ENCODE measurements at regions not wholly inside any gene's neighbourhood (a gene's known extent, or its start where the extent isn't known, plus 50 kb on each side); places are given as distances from the start of the nearest gene placed in this dataset.
"Not testable (repeated sequence)": the region's sequence is repeated elsewhere in the genome, so short reads cannot be mapped to it uniquely, and the experiment has no call there.

DNA sequence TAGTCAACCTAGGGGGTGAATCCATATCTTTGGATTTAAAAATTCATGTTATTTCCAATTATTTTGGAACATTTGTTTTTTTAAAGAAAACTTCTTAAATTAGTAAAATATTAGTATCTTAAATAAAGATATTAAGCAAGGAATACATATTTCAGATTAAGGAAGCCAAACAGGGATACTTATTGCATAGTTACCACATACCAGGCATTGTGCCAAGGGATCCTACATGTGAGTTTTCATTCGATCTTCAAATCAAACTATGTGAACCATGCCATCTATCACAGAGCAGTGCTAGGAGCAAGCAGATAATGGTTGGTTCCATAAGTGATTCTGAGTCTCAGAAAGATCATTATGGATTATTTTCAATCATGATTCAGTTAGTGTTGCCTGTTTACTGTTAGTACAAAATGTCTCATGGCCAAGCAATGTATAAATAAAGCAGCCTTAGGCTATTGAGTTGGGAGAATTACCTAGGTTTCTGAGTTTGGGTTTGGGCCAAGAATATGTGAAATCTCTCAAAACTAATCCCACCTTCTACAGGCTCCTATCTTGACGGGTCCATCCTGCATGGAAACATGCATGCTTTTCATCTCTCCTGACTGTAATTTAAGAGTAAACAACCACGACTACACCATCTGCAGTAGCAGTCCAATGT, 176.7 kb downstream of the NPFFR2 start:
- no peaks in the 10 kb centered on the region for H3K79me2 ChIP-seq (ENCODE audit: insufficient read depth, low read depth, low read length)
- H3K36me3 ChIP-seq (ENCODE audit: insufficient read depth, low read length): no peaks in the 10 kb centered on the region
- POLR2A ChIA-PET: interaction anchor here (0.7 kb wide), 1 partner anchor 40 kb away, joined by 3 read pairs; no protein-coding TSS in a partner anchor
- H3K4me2 ChIP-seq (ENCODE audit: low read length): no peak overlapping the region
- H3K4me1 ChIP-seq (ENCODE audit: insufficient read depth, low read length, poor library complexity, severe bottlenecking): no peaks in the 10 kb centered on the region
- H3K4me3 ChIP-seq (ENCODE audit: low read depth, low read length, poor library complexity, severe bottlenecking): no peak overlapping the region
- no peak for DNase-seq (ENCODE audit: low spot score)
- no peaks in the 10 kb centered on the region for H4K20me1 ChIP-seq (ENCODE audit: insufficient read depth, low read length)
- no peak overlapping the region for H2AFZ ChIP-seq (ENCODE audit: low read length)
- intact Hi-C loops (cut with micrococcal nuclease; ENCODE audit: unreplicated experiment): no loop called here
- TF ChIP-seq, protein P1, sequence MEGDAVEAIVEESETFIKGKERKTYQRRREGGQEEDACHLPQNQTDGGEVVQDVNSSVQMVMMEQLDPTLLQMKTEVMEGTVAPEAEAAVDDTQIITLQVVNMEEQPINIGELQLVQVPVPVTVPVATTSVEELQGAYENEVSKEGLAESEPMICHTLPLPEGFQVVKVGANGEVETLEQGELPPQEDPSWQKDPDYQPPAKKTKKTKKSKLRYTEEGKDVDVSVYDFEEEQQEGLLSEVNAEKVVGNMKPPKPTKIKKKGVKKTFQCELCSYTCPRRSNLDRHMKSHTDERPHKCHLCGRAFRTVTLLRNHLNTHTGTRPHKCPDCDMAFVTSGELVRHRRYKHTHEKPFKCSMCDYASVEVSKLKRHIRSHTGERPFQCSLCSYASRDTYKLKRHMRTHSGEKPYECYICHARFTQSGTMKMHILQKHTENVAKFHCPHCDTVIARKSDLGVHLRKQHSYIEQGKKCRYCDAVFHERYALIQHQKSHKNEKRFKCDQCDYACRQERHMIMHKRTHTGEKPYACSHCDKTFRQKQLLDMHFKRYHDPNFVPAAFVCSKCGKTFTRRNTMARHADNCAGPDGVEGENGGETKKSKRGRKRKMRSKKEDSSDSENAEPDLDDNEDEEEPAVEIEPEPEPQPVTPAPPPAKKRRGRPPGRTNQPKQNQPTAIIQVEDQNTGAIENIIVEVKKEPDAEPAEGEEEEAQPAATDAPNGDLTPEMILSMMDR (conservative IDR thresholded peaks at IDR 0.05; ENCODE audit: low read length): no peak
- TF ChIP-seq EZH2phosphoT487 (IDR thresholded peaks at IDR 0.05; ENCODE audit: borderline replicate concordance, low read depth, low read length): no peak
- no peak overlapping the region for H3K27ac ChIP-seq (ENCODE audit: low read depth, low read length, poor library complexity, severe bottlenecking)
- BruUV-seq (replicated peaks): no TSS peak
- CTCF ChIA-PET (ENCODE audit: unreplicated experiment): no interaction called here
- no peaks in the 10 kb centered on the region for H3K9me2 ChIP-seq (ENCODE audit: insufficient read depth, low read length)
- H3K9me3 ChIP-seq (ENCODE audit: low read length): no peaks in the 10 kb centered on the region

DNA sequence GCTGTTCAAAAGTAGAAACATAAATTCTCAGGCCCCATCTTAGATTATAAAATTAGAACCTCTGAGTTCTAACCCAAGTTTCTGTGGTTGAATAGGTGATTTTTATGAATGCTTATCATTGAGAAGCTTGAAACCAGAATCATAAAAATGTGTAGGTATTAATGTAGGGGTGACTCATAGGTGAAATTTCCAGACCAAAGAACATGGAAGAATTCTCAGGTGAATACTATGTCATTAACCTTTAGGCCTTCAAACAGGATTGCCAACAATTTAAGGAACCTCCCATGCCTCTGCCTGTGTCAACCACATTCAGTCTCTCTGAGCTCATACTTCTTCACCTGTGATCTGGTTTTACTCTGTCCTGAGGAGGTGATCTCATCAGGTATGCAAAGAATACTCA, 177.8 kb downstream of the NPFFR2 start:
- H4K20me1 ChIP-seq (ENCODE audit: insufficient read depth, low read length): no peaks in the 10 kb centered on the region
- no peaks in the 10 kb centered on the region for H3K9me3 ChIP-seq (ENCODE audit: low read length)
- DNase-seq (ENCODE audit: low spot score): no peak
- ChIA-PET CTCF (ENCODE audit: unreplicated experiment) (no interaction called here), POLR2A (no interaction called here)
- no peaks in the 10 kb centered on the region for H3K4me1 ChIP-seq (ENCODE audit: insufficient read depth, low read length, poor library complexity, severe bottlenecking)
- no TSS peak for BruUV-seq (replicated peaks)
- no peaks in the 10 kb centered on the region for H3K79me2 ChIP-seq (ENCODE audit: insufficient read depth, low read depth, low read length)
- TF ChIP-seq, protein P1 (conservative IDR thresholded peaks at IDR 0.05; ENCODE audit: low read length): no peak
- TF ChIP-seq EZH2phosphoT487 (IDR thresholded peaks at IDR 0.05; ENCODE audit: borderline replicate concordance, low read depth, low read length): no peak
- no peak overlapping the region for H3K27ac ChIP-seq (ENCODE audit: low read depth, low read length, poor library complexity, severe bottlenecking)
- H3K4me3 ChIP-seq (ENCODE audit: low read depth, low read length, poor library complexity, severe bottlenecking): no peak overlapping the region
- H3K4me2 ChIP-seq (ENCODE audit: low read length): no peak overlapping the region
- no peak overlapping the region for H2AFZ ChIP-seq (ENCODE audit: low read length)
- intact Hi-C loops (cut with micrococcal nuclease; ENCODE audit: unreplicated experiment): no loop called here
- H3K36me3 ChIP-seq (ENCODE audit: insufficient read depth, low read length): no peaks in the 10 kb centered on the region
- H3K9me2 ChIP-seq (ENCODE audit: insufficient read depth, low read length): no peaks in the 10 kb centered on the region

- POLR2A ChIA-PET; H3K9me2 ChIP-seq (ENCODE audit: insufficient read depth, low read length); H3K36me3 ChIP-seq (ENCODE audit: insufficient read depth, low read length); H3K27ac ChIP-seq (ENCODE audit: low read depth, low read length, poor library complexity, severe bottlenecking); H3K9me3 ChIP-seq (ENCODE audit: low read length); CTCF ChIA-PET (ENCODE audit: unreplicated experiment); H3K4me1 ChIP-seq (ENCODE audit: insufficient read depth, low read length, poor library complexity, severe bottlenecking); H3K79me2 ChIP-seq (ENCODE audit: insufficient read depth, low read depth, low read length); DNase-seq (ENCODE audit: low spot score); BruUV-seq (replicated peaks); H4K20me1 ChIP-seq (ENCODE audit: insufficient read depth, low read length); H2AFZ ChIP-seq (ENCODE audit: low read length); intact Hi-C loops (cut with micrococcal nuclease; ENCODE audit: unreplicated experiment); H3K4me2 ChIP-seq (ENCODE audit: low read length); H3K4me3 ChIP-seq (ENCODE audit: low read depth, low read length, poor library complexity, severe bottlenecking): not testable (repeated sequence)
These were observed 182.0 kb downstream of the NPFFR2 start for GRCh38 chr4:72213763-72214162.
